ENCODE measurements at regions not wholly inside any gene's neighbourhood (a gene's known extent, or its start where the extent isn't known, plus 50 kb on each side); places are given as distances from the start of the nearest gene placed in this dataset.

GRCh38 chr3:102537123-102537522 lies 102.3 kb downstream of the ZPLD1 start:
- DNase-seq (ENCODE audit: extremely low spot score) = no peak
- TF ChIP-seq CTCF (IDR thresholded peaks at IDR 0.05; ENCODE audit: control extremely low read depth, extremely low read depth, low read depth, missing control alignments) = no peak
- POLR2A ChIA-PET = no interaction called here
- CTCF ChIA-PET = interaction anchor here (0.8 to 21.2 kb wide), 17 partner anchors 8 to 776 kb away, joined by 3 to 423 read pairs (median 4); no protein-coding TSS in a partner anchor

GRCh38 chr3:102544741-102545140 lies 109.9 kb downstream of the ZPLD1 start:
- no peak for TF ChIP-seq CTCF (IDR thresholded peaks at IDR 0.05; ENCODE audit: control extremely low read depth, extremely low read depth, low read depth, missing control alignments)
- DNase-seq (ENCODE audit: extremely low spot score) = no peak
- POLR2A ChIA-PET = no interaction called here
- CTCF ChIA-PET = interaction anchor here (3.5 to 21.2 kb wide), 2 partner anchors 16 to 313 kb away, joined by 21 to 423 read pairs; no protein-coding TSS in a partner anchor

GRCh38 chr3:102545276-102545675 lies 110.5 kb downstream of the ZPLD1 start:
- no peak for TF ChIP-seq CTCF (IDR thresholded peaks at IDR 0.05; ENCODE audit: control extremely low read depth, extremely low read depth, low read depth, missing control alignments)
- DNase-seq (ENCODE audit: extremely low spot score) = no peak
- POLR2A ChIA-PET = no interaction called here
- CTCF ChIA-PET = interaction anchor here (2.8 to 21.2 kb wide), 2 partner anchors 313 to 316 kb away, joined by 9 to 423 read pairs; no protein-coding TSS in a partner anchor

- no peak for DNase-seq (ENCODE audit: extremely low spot score)
- CTCF ChIA-PET = interaction anchor here (1.8 kb wide), 1 partner anchor 11 kb away, joined by 8 read pairs; no protein-coding TSS in a partner anchor
- no peak for TF ChIP-seq CTCF (IDR thresholded peaks at IDR 0.05; ENCODE audit: control extremely low read depth, extremely low read depth, low read depth, missing control alignments)
- POLR2A ChIA-PET = no interaction called here
Measured at GRCh38 chr3:102553876-102554275, 119.1 kb downstream of the ZPLD1 start.

- TF ChIP-seq CTCF (IDR thresholded peaks at IDR 0.05; ENCODE audit: control extremely low read depth, extremely low read depth, low read depth, missing control alignments) = no peak
- POLR2A ChIA-PET = no interaction called here
- DNase-seq (ENCODE audit: extremely low spot score) = no peak
- CTCF ChIA-PET = interaction anchor here (1.9 kb wide), 1 partner anchor 19 kb away, joined by 7 read pairs; no protein-coding TSS in a partner anchor
Measured at GRCh38 chr3:102570511-102570910, 135.7 kb downstream of the ZPLD1 start.

GRCh38 chr3:102571006-102571405 lies 136.2 kb downstream of the ZPLD1 start:
- TF ChIP-seq CTCF (IDR thresholded peaks at IDR 0.05; ENCODE audit: control extremely low read depth, extremely low read depth, low read depth, missing control alignments) = no peak
- no peak for DNase-seq (ENCODE audit: extremely low spot score)
- POLR2A ChIA-PET = no interaction called here
- CTCF ChIA-PET = interaction anchor here (1.9 kb wide), 1 partner anchor 19 kb away, joined by 7 read pairs; no protein-coding TSS in a partner anchor

All from GM10248 (cell line).